ENCODE measurements at regions not wholly inside any gene's neighbourhood (a gene's known extent, or its start where the extent isn't known, plus 50 kb on each side); places are given as distances from the start of the nearest gene placed in this dataset.
"Not testable (repeated sequence)": the region's sequence is repeated elsewhere in the genome, so short reads cannot be mapped to it uniquely, and the experiment has no call there.

DNA sequence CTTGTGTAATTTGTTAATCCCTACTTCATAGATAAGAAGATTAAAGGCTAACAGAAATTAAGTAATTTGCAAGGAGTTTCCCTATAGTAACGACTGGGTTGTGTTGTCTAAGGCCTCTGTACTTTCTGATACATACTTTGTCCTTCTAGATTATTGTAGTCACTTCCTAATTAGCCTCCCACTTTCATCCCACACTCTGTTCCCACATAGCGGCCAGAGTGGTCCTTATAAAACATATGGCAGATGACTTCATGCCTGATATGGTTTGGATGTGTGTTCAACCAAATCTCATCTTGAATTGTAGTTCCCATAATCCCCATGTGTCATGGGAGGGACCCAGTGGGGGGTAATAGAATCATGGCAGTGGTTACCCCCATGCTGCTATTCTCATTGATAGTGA lies 120.5 kb upstream of the DAB1 start:
- 16 to 29% methylated on average over 2 of the region's 2 CpGs for WGBS, 2 donors
- H3K9me3 ChIP-seq = no peaks in the 10 kb centered on the region
- H3K36me3 ChIP-seq = no peaks in the 10 kb centered on the region
- no peak for DNase-seq
- H3K27me3 ChIP-seq = no peaks in the 10 kb centered on the region
- intact Hi-C loops (cut with DNase I) = no loop called here
- H3K4me3 ChIP-seq = no peak overlapping the region
- H3K27ac ChIP-seq = no peak overlapping the region
- no peaks in the 10 kb centered on the region for H3K4me1 ChIP-seq
- TF ChIP-seq, protein P1, sequence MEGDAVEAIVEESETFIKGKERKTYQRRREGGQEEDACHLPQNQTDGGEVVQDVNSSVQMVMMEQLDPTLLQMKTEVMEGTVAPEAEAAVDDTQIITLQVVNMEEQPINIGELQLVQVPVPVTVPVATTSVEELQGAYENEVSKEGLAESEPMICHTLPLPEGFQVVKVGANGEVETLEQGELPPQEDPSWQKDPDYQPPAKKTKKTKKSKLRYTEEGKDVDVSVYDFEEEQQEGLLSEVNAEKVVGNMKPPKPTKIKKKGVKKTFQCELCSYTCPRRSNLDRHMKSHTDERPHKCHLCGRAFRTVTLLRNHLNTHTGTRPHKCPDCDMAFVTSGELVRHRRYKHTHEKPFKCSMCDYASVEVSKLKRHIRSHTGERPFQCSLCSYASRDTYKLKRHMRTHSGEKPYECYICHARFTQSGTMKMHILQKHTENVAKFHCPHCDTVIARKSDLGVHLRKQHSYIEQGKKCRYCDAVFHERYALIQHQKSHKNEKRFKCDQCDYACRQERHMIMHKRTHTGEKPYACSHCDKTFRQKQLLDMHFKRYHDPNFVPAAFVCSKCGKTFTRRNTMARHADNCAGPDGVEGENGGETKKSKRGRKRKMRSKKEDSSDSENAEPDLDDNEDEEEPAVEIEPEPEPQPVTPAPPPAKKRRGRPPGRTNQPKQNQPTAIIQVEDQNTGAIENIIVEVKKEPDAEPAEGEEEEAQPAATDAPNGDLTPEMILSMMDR (IDR thresholded peaks at IDR 0.05) = no peak
- no peak for TF ChIP-seq POLR2A (IDR thresholded peaks at IDR 0.05)

DNA sequence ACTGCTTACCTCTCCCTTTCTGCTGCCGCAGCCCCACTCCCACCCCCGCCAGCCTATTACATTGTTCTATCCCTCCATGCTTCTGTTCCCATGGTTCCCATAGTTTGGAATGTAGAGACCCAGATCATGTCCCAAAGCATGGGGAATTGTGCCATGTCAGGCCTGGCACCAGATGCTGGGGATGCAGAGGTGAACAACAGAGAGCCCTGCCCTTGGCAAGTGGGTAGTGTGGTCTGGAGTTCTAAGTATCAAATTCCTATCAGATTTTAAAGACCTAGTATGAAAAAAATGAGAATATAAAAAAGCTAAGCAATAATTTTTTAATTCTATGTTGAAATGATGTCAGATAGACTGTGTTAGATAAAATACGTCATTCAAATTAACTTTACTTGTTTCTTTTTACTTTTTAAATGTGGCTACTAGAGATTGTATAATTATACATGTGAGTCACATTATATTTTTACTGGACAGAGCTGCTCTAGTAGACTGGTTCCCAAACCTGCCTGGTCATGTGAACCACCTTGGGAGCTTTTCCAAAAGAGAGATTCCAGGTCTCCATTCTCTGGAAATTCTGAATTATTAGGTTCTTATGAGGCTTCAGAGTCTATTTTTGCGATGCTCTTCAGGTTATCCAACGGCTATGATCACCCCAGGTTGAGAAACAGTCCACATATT lies 113.0 kb upstream of the DAB1 start:
- no peak for DNase-seq
- no peaks in the 10 kb centered on the region for H3K27me3 ChIP-seq
- no peaks in the 10 kb centered on the region for H3K4me1 ChIP-seq
- WGBS, 2 donors = 53 to 65% methylated on average over 5 of the region's 5 CpGs
- no peak overlapping the region for H3K4me3 ChIP-seq
- H3K9me3 ChIP-seq = no peaks in the 10 kb centered on the region
- intact Hi-C loops (cut with DNase I) = no loop called here
- TF ChIP-seq POLR2A (IDR thresholded peaks at IDR 0.05) = no peak
- TF ChIP-seq, protein P1 (IDR thresholded peaks at IDR 0.05) = no peak
- no peak overlapping the region for H3K27ac ChIP-seq
- H3K36me3 ChIP-seq = no peaks in the 10 kb centered on the region

DNA sequence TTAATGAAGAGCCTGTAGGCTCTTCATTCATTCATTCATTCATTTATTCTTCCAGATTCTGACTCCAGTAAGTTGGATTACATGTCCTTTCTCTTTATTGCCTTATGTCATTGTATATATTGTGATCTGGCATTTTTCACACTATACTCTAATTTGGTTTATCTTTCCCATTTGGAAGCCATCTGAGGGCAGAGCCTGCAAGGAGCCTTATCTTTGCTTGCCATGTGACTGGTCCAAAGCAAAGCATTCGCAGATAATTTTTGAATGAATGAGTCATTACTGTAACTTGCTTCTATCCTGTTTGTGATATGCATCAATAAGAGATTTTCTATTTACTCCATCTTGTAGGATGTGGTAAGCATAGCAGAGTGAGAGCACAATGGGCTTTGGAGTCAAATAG lies 108.4 kb upstream of the DAB1 start:
- Histone ChIP-seq H3K9me3 (no peaks in the 10 kb centered on the region), H3K27ac (no peak overlapping the region), H3K4me1 (no peaks in the 10 kb centered on the region), H3K27me3 (no peaks in the 10 kb centered on the region), H3K36me3 (no peaks in the 10 kb centered on the region), H3K4me3 (no peak overlapping the region)
- TF ChIP-seq POLR2A (IDR thresholded peaks at IDR 0.05) = no peak
- TF ChIP-seq, protein P1 (IDR thresholded peaks at IDR 0.05) = no peak
- DNase-seq = no peak
- intact Hi-C loops (cut with DNase I) = no loop called here
- WGBS, 2 donors = 76% methylated on average over 1 of the region's 1 CpG

DNA sequence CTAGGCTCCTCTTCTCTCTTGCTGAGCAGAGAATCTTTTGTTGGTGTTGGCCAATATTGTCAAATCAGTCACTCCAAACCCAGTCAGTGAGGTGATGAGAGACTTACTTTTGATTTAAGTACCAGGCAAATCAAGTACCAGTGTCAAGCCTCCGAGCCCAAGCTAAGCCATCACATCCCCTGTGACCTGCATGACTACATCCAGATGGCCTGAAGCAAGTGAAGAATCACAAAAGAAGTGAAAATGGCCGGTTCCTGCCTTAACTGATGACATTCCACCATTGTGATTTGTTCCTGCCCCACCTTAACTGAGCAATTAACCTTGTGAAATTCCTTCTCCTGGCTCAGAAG lies 107.0 kb upstream of the DAB1 start:
- 11 to 73% methylated on average over 2 of the region's 2 CpGs for WGBS, 2 donors
- intact Hi-C loops (cut with DNase I); H3K9me3 ChIP-seq; H3K4me3 ChIP-seq; DNase-seq; H3K27me3 ChIP-seq; H3K27ac ChIP-seq; H3K4me1 ChIP-seq; H3K36me3 ChIP-seq: not testable (repeated sequence)

DNA sequence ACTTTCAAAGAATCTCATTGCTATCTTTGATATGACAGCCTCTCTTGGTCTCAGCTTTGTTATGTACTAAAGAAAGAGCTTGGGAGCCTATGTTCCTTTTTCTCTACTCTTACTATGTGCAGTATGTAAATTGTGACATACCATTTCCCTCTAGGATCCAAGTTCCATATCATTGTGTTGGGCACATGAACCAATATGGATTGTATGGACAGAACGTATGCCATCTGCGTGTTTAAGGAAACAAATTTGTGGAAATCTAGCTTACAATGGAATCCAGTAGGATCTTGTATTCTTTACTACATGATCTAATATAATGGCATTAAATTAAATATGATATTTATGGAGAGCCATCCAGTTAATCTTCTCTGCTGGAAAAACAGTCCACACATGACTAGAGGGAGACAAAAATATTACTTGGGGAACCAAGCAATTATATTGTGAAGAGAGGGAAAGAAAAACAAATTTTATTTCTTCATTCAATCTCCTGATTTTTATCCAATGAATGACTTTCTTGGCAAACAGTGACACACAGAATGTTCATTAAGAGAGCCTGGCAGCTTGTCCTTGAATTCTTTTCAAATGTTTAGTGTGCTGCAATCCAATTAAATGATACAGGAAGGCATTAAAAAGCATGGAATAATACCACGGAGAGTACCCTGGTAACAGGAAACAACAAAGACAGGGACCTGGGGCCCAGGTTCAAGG lies 106.5 kb upstream of the DAB1 start:
- no peak for DNase-seq
- no peaks in the 10 kb centered on the region for H3K4me1 ChIP-seq
- no peaks in the 10 kb centered on the region for H3K27me3 ChIP-seq
- TF ChIP-seq, protein P1 (IDR thresholded peaks at IDR 0.05) = no peak
- WGBS, 2 donors = 71 to 72% methylated on average over 3 of the region's 3 CpGs
- no peak overlapping the region for H3K27ac ChIP-seq
- H3K9me3 ChIP-seq = no peaks in the 10 kb centered on the region
- H3K4me3 ChIP-seq = no peak overlapping the region
- intact Hi-C loops (cut with DNase I) = no loop called here
- no peaks in the 10 kb centered on the region for H3K36me3 ChIP-seq
